HepG2 (cell line): ENCODE measurements at regions not wholly inside any gene's neighbourhood (a gene's known extent, or its start where the extent isn't known, plus 50 kb on each side); places are given as distances from the start of the nearest gene placed in this dataset.

Source experiments
- ATAC-seq: fragments of 200-7000 bp; cut with Tn5 transposase; 3 replicates; pipeline ENCODE4 v1.9.1; 2020; ENCODE audit warnings: mild to moderate bottlenecking, moderate library complexity
- BruUV-seq: library from RNA; stranded (reverse); fragments of 400-500 nt; replicated peaks from 2 replicates; lab custom pipeline; 2021; lab: Mats Ljungman, UMichigan
- CTCF ChIA-PET: fragments of 300-600 bp; formaldehyde crosslinking; extraction: SDS; loops from one replicate; lab custom pipeline; 2021; ENCODE audit warnings: low total read pairs, inconsistent platforms, low intra/inter-chr PET ratio; lab: Yijun Ruan, JAX
- POLR2A ChIA-PET: fragments of 350-600 bp; sonication (Branson Sonifier 250); formaldehyde crosslinking; loops from one replicate; lab custom pipeline; 2020; ENCODE audit warnings: antibody characterized with exemption, inconsistent platforms; lab: Yijun Ruan, JAX
- DNase-seq: peaks from one replicate; pipeline ENCODE4 v3.0.0-alpha.2; 2015; ENCODE audit warnings: low spot score
- FAIRE-seq: peaks from 3 replicates; lab custom pipeline; 2011; peaks lifted over from hg19 to GRCh38; lab: Jason Lieb, UNC
- H2AFZ ChIP-seq: one replicate; pipeline ENCODE4 v1.6.1; 2011; ENCODE audit warnings: low read length, inconsistent platforms
- H3K27ac ChIP-seq: fragments of 300-600 bp; 3 replicates; pipeline ENCODE4 v1.8.0; 2011; ENCODE audit warnings: mixed run types, mild to moderate bottlenecking, mixed read lengths, low read length, inconsistent platforms; ENCODE audit not compliant: insufficient read depth; ENCODE audit errors: extremely low read length
- H3K27me3 ChIP-seq, 2 experiments: fragments of 200-600 bp in 1 of 2; 2 replicates in 1 of 2; 3 replicates in 1 of 2; pipeline versions ENCODE4 v1.6.0 to v1.8.0; 2011; ENCODE audit warnings: low read length in 2 of 2, mild to moderate bottlenecking in 2 of 2, moderate library complexity in 2 of 2, inconsistent platforms in 1 of 2; ENCODE audit not compliant: insufficient read depth in 2 of 2, control insufficient read depth in 1 of 2
- H3K36me3 ChIP-seq, 2 experiments: fragments of 200-600 bp in 1 of 2; replicated peaks in 1 of 2; 2 replicates in 1 of 2; 3 replicates in 1 of 2; pipeline versions ENCODE4 v1.5.1 to v1.8.0; 2011; ENCODE audit warnings: low read length in 2 of 2, inconsistent platforms in 1 of 2; ENCODE audit not compliant: insufficient read depth in 2 of 2, control insufficient read depth in 1 of 2
- H3K4me1 ChIP-seq: 2 replicates; pipeline ENCODE4 v1.5.1; 2012; ENCODE audit warnings: low read length, inconsistent platforms; ENCODE audit not compliant: insufficient read depth
- H3K4me2 ChIP-seq: 2 replicates; pipeline ENCODE4 v1.6.0; 2011; ENCODE audit warnings: low read depth, low read length, inconsistent platforms
- H3K4me3 ChIP-seq, 3 experiments: fragments of 200-600 bp in 1 of 3; sonication (generic), shearing (Covaris generic) in 1 of 3; replicated peaks in 1 of 3; 2 replicates each; pipeline ENCODE4 v1.5.1; 2011 to 2016; ENCODE audit warnings: low read length in 3 of 3, inconsistent platforms in 2 of 3, low read depth in 2 of 3, mild to moderate bottlenecking in 2 of 3, control low read depth in 1 of 3, mixed read lengths in 1 of 3; ENCODE audit not compliant: insufficient read depth in 1 of 3
- H3K79me2 ChIP-seq: one replicate; pipeline ENCODE4 v1.6.1; 2011; ENCODE audit warnings: low read length, inconsistent platforms; ENCODE audit not compliant: insufficient read depth
- H3K9ac ChIP-seq: 2 replicates; pipeline ENCODE4 v1.6.0; 2011; ENCODE audit warnings: mild to moderate bottlenecking, low read depth, low read length, inconsistent platforms; ENCODE audit not compliant: insufficient read depth
- H3K9me3 ChIP-seq: 2 replicates; pipeline ENCODE4 v1.5.1; 2012; ENCODE audit warnings: mild to moderate bottlenecking, low read length
- H4K20me1 ChIP-seq: 2 replicates; pipeline ENCODE4 v1.6.0; 2011; ENCODE audit warnings: inconsistent platforms, mild to moderate bottlenecking, low read length, moderate library complexity; ENCODE audit not compliant: insufficient read depth
- MED13 ChIP-seq: sonication (generic); formaldehyde crosslinking; IDR thresholded peaks from 2 replicates; pipeline ENCODE4 v1.5.0; 2020; ENCODE audit warnings: missing genetic modification reagents
- PAXIP1 ChIP-seq: sonication (generic); formaldehyde crosslinking; conservative IDR thresholded peaks from 2 replicates; pipeline ENCODE4 v1.4.0; 2020; ENCODE audit warnings: mild to moderate bottlenecking, missing genetic modification reagents, moderate library complexity
- RELA ChIP-seq: sonication (generic); formaldehyde crosslinking; IDR thresholded peaks from 2 replicates; pipeline ENCODE4 v1.4.0; 2020; ENCODE audit warnings: missing genetic modification reagents
- SMAD9 ChIP-seq: sonication (generic); formaldehyde crosslinking; IDR thresholded peaks from 2 replicates; pipeline ENCODE4 v1.5.1; 2020; ENCODE audit warnings: mild to moderate bottlenecking, missing genetic modification reagents
- ZBTB1 ChIP-seq: sonication (generic); formaldehyde crosslinking; IDR thresholded peaks from 2 replicates; pipeline ENCODE4 v1.4.0; 2020; ENCODE audit warnings: missing genetic modification reagents, borderline replicate concordance
- ZNF354B ChIP-seq: sonication (generic); formaldehyde crosslinking; IDR thresholded peaks from 2 replicates; pipeline ENCODE4 v1.8.0; 2022; ENCODE audit warnings: mild to moderate bottlenecking, missing genetic modification reagents
- WGBS: methylation state at CpG from one replicate; pipeline ENCODE4 v1.1.6; 2017; ENCODE audit warnings: low lambda C conversion rate; 5-methylcytosine and 5-hydroxymethylcytosine counted together
- in situ Hi-C: cut with HindIII; loops from 2 replicates; pipeline ENCODE4 v1.10.0; 2017; ENCODE audit warnings: low pct_unique_long_range_greater_than_20kb; ENCODE audit not compliant: extremely low pct_ligation_motif_present
- intact Hi-C: fragments of 100-400 bp; cut with micrococcal nuclease; formaldehyde crosslinking; loops from one replicate; pipeline ENCODE4 v1.10.0; 2022; ENCODE audit not compliant: unreplicated experiment
- TF ChIP-seq, protein P1 (sequence below): sonication (generic); formaldehyde crosslinking; conservative IDR thresholded peaks from 2 replicates; pipeline ENCODE4 v1.4.0; 2020; ENCODE audit warnings: missing genetic modification reagents
- TF ChIP-seq, protein P2 (sequence below), 2 experiments: IDR thresholded peaks; 2 replicates each; pipeline ENCODE4 v1.6.1; 2011 to 2012; ENCODE audit warnings: low read length in 2 of 2, borderline replicate concordance in 1 of 2, low read depth in 1 of 2, mild to moderate bottlenecking in 1 of 2, moderate library complexity in 1 of 2

DNA sequence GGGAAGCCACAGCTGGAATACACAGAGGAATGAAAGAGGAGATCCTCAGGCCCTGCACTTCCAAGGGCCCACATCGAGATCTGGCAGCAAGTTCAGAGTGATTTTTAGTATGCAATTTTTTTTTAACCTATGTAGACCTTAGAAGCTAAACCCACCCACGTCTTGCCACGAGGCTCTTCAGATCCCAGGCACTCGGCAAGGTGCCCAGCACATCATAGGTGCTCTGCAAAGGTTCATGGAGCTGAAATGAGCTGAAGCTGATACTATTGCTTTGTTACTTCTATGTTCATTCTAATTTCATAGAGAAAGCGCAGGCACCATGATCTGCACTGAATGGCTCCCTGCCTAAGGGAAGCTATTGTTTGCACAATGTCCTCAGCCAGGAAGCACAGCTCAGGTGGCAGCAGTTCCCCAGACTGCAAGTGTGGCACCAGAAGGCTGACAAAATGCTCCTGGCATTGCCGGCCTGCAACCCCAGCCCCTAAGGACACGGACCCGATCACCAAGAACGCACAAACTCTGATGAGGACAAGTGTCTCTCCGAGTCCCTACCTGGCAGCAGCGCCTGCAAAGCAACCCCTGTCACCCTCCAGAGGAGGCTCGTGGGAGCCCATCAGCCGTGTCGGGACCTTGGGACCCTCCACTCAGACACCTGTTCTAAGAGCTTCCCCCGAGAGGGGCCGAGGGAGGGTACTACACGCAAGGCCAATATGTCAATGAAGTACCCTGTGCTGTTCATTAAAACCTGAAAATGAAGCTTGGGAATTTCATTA lies 264.2 kb downstream of the NPHP4 start:
- Histone ChIP-seq H3K9me3 (no peaks in the 10 kb centered on the region), H3K27me3 (peaks cover 4 to 35% of the 10 kb centered on the region in 2 experiments; a peak in 4 of 5 replicates), H3K9ac (no peak overlapping the region), H2AFZ (no peak overlapping the region), H3K4me2 (no peak overlapping the region), H3K79me2 (no peaks in the 10 kb centered on the region), H3K4me1 (no peaks in the 10 kb centered on the region), H4K20me1 (no peaks in the 10 kb centered on the region), H3K4me3 (no peak overlapping the region), H3K27ac (no peak overlapping the region), H3K36me3 (no peaks in the 10 kb centered on the region)
- DNase-seq: no peak
- FAIRE-seq: no peak
- in situ Hi-C loops: no loop called here
- intact Hi-C loops: no loop called here
- BruUV-seq: no TSS peak
- POLR2A ChIA-PET: no interaction called here
- TF ChIP-seq, protein P1, sequence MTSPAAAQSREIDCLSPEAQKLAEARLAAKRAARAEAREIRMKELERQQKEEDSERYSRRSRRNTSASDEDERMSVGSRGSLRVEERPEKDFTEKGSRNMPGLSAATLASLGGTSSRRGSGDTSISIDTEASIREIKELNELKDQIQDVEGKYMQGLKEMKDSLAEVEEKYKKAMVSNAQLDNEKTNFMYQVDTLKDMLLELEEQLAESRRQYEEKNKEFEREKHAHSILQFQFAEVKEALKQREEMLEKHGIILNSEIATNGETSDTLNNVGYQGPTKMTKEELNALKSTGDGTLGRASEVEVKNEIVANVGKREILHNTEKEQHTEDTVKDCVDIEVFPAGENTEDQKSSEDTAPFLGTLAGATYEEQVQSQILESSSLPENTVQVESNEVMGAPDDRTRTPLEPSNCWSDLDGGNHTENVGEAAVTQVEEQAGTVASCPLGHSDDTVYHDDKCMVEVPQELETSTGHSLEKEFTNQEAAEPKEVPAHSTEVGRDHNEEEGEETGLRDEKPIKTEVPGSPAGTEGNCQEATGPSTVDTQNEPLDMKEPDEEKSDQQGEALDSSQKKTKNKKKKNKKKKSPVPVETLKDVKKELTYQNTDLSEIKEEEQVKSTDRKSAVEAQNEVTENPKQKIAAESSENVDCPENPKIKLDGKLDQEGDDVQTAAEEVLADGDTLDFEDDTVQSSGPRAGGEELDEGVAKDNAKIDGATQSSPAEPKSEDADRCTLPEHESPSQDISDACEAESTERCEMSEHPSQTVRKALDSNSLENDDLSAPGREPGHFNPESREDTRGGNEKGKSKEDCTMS (CRISPR knock-in tag): no peak
- TF ChIP-seq RELA: no peak
- TF ChIP-seq ZNF354B (CRISPR knock-in tag): no peak
- no peak for TF ChIP-seq ZBTB1 (CRISPR knock-in tag)
- WGBS: 7% methylated on average over 13 of the region's 17 CpGs
- no peak for ATAC-seq
- CTCF ChIA-PET: no interaction called here

GRCh38 chr1:5727191-5727590 lies 265.0 kb downstream of the NPHP4 start:
- in situ Hi-C loops (no loop called here), intact Hi-C loops (no loop called here)
- FAIRE-seq (no peak), ATAC-seq (no peak), DNase-seq (no peak)
- CTCF ChIA-PET: no interaction called here
- H3K36me3 ChIP-seq: no peaks in the 10 kb centered on the region
- POLR2A ChIA-PET: no interaction called here
- no peaks in the 10 kb centered on the region for H3K9me3 ChIP-seq
- no peaks in the 10 kb centered on the region for H4K20me1 ChIP-seq
- BruUV-seq: no TSS peak
- H3K4me3 ChIP-seq: no peak overlapping the region
- H3K9ac ChIP-seq: no peak overlapping the region
- no peak overlapping the region for H3K27ac ChIP-seq
- H3K4me1 ChIP-seq: no peaks in the 10 kb centered on the region
- no peak overlapping the region for H3K4me2 ChIP-seq
- no peak overlapping the region for H2AFZ ChIP-seq
- peaks cover 4 to 35% of the 10 kb centered on the region in 2 experiments; a peak in 4 of 5 replicates for H3K27me3 ChIP-seq
- no peaks in the 10 kb centered on the region for H3K79me2 ChIP-seq
- no peak for TF ChIP-seq MED13
- TF ChIP-seq SMAD9 (CRISPR knock-in tag): no peak
- TF ChIP-seq PAXIP1: no peak
- TF ChIP-seq, protein P2, sequence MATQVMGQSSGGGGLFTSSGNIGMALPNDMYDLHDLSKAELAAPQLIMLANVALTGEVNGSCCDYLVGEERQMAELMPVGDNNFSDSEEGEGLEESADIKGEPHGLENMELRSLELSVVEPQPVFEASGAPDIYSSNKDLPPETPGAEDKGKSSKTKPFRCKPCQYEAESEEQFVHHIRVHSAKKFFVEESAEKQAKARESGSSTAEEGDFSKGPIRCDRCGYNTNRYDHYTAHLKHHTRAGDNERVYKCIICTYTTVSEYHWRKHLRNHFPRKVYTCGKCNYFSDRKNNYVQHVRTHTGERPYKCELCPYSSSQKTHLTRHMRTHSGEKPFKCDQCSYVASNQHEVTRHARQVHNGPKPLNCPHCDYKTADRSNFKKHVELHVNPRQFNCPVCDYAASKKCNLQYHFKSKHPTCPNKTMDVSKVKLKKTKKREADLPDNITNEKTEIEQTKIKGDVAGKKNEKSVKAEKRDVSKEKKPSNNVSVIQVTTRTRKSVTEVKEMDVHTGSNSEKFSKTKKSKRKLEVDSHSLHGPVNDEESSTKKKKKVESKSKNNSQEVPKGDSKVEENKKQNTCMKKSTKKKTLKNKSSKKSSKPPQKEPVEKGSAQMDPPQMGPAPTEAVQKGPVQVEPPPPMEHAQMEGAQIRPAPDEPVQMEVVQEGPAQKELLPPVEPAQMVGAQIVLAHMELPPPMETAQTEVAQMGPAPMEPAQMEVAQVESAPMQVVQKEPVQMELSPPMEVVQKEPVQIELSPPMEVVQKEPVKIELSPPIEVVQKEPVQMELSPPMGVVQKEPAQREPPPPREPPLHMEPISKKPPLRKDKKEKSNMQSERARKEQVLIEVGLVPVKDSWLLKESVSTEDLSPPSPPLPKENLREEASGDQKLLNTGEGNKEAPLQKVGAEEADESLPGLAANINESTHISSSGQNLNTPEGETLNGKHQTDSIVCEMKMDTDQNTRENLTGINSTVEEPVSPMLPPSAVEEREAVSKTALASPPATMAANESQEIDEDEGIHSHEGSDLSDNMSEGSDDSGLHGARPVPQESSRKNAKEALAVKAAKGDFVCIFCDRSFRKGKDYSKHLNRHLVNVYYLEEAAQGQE (IDR thresholded peaks at IDR 0.05; ENCODE audit: borderline replicate concordance in 1 of 2, low read depth in 1 of 2, low read length in 2 of 2): no peak
